Stomach smooth muscle (tissue), 2 donors: ENCODE measurements at regions not wholly inside any gene's neighbourhood (a gene's known extent, or its start where the extent isn't known, plus 50 kb on each side); places are given as distances from the start of the nearest gene placed in this dataset.

Source experiments
- H3K27ac ChIP-seq: one replicate; pipeline ENCODE4 v1.7.0; 2013; ENCODE audit warnings: mild to moderate bottlenecking, low read length, inconsistent platforms
- H3K27me3 ChIP-seq, 2 donors: one replicate each; pipeline ENCODE4 v1.7.0; 2013; ENCODE audit warnings: low read length in 2 of 2; ENCODE audit not compliant: insufficient read depth in 2 of 2, control insufficient read depth in 1 of 2
- H3K36me3 ChIP-seq, 2 donors: one replicate each; pipeline ENCODE4 v1.7.0; 2013; ENCODE audit warnings: low read length in 2 of 2; ENCODE audit not compliant: control insufficient read depth in 2 of 2, insufficient read depth in 2 of 2
- H3K4me1 ChIP-seq: one replicate; pipeline ENCODE4 v1.7.0; 2013; ENCODE audit warnings: low read length; ENCODE audit not compliant: control insufficient read depth, insufficient read depth
- H3K4me3 ChIP-seq, 2 donors: one replicate each; pipeline ENCODE4 v1.7.0; 2013; ENCODE audit warnings: low read length in 2 of 2
- H3K9ac ChIP-seq, 2 donors: one replicate each; pipeline ENCODE4 v1.7.0; 2013; ENCODE audit warnings: low read length in 2 of 2, mild to moderate bottlenecking in 1 of 2
- H3K9me3 ChIP-seq, 2 donors: one replicate each; pipeline ENCODE4 v1.7.0; 2013; ENCODE audit warnings: low read length in 2 of 2; ENCODE audit not compliant: control insufficient read depth in 2 of 2
- donor health status: healthy.
- donor health status: Pancreatic carcinoma.

- Histone ChIP-seq H3K4me3 (no peak overlapping the region), H3K36me3 (no peaks in the 10 kb centered on the region), H3K27ac (no peak overlapping the region)
Measured at GRCh38 chr2:152846697-152847470, 128.5 kb downstream of the ARL6IP6 start.

GRCh38 chr2:152835674-152836073 is 117.3 kb downstream of the ARL6IP6 start:
- Histone ChIP-seq H3K4me3 (no peak overlapping the region), H3K36me3 (no peaks in the 10 kb centered on the region), H3K27ac (no peak overlapping the region), H3K4me1 (no peaks in the 10 kb centered on the region), H3K9me3 (no peaks in the 10 kb centered on the region), H3K27me3 (no peaks in the 10 kb centered on the region), H3K9ac (no peak overlapping the region)

More at GRCh38 chr2:152846697-152847470, 128.5 kb downstream of the ARL6IP6 start:
- H3K9me3 ChIP-seq, result no peaks in the 10 kb centered on the region
- H3K9ac ChIP-seq, result no peak overlapping the region
- H3K4me1 ChIP-seq, result no peaks in the 10 kb centered on the region
- no peaks in the 10 kb centered on the region for H3K27me3 ChIP-seq

GRCh38 chr2:152827944-152828343 is 109.5 kb downstream of the ARL6IP6 start:
- H3K27me3 ChIP-seq, result no peaks in the 10 kb centered on the region
- no peaks in the 10 kb centered on the region for H3K4me1 ChIP-seq
- no peak overlapping the region for H3K4me3 ChIP-seq
- no peaks in the 10 kb centered on the region for H3K36me3 ChIP-seq
- H3K9me3 ChIP-seq, result no peaks in the 10 kb centered on the region
- no peak overlapping the region for H3K27ac ChIP-seq
- H3K9ac ChIP-seq, result no peak overlapping the region

- Histone ChIP-seq H3K4me3 (no peak overlapping the region), H3K27ac (no peak overlapping the region), H3K27me3 (no peaks in the 10 kb centered on the region), H3K36me3 (no peaks in the 10 kb centered on the region), H3K4me1 (no peaks in the 10 kb centered on the region), H3K9me3 (no peaks in the 10 kb centered on the region), H3K9ac (no peak overlapping the region)
Measured at GRCh38 chr2:152826581-152827279, 108.3 kb downstream of the ARL6IP6 start.

- no peaks in the 10 kb centered on the region for H3K4me1 ChIP-seq
Measured at GRCh38 chr2:152825834-152826233, 107.4 kb downstream of the ARL6IP6 start.

GRCh38 chr2:152823905-152824304 is 105.5 kb downstream of the ARL6IP6 start:
- no peaks in the 10 kb centered on the region for H3K9me3 ChIP-seq
- H3K9ac ChIP-seq, result no peak overlapping the region
- no peaks in the 10 kb centered on the region for H3K27me3 ChIP-seq
- H3K36me3 ChIP-seq, result no peaks in the 10 kb centered on the region
- no peak overlapping the region for H3K27ac ChIP-seq
- H3K4me3 ChIP-seq, result no peak overlapping the region
- no peaks in the 10 kb centered on the region for H3K4me1 ChIP-seq

More at GRCh38 chr2:152825834-152826233, 107.4 kb downstream of the ARL6IP6 start:
- Histone ChIP-seq H3K9ac (no peak overlapping the region), H3K9me3 (no peaks in the 10 kb centered on the region), H3K27ac (no peak overlapping the region), H3K27me3 (no peaks in the 10 kb centered on the region), H3K36me3 (no peaks in the 10 kb centered on the region), H3K4me3 (peak overlapping the region in 1 of 2 donors; percentile 5)

- Histone ChIP-seq H3K9me3 (no peaks in the 10 kb centered on the region), H3K27ac (no peak overlapping the region), H3K9ac (no peak overlapping the region), H3K27me3 (no peaks in the 10 kb centered on the region), H3K36me3 (no peaks in the 10 kb centered on the region), H3K4me1 (no peaks in the 10 kb centered on the region), H3K4me3 (no peak overlapping the region)
Measured at GRCh38 chr2:152822676-152823075, 104.3 kb downstream of the ARL6IP6 start.

- Histone ChIP-seq H3K4me1 (no peaks in the 10 kb centered on the region), H3K9ac (no peak overlapping the region), H3K27ac (no peak overlapping the region), H3K27me3 (no peaks in the 10 kb centered on the region), H3K4me3 (no peak overlapping the region), H3K36me3 (no peaks in the 10 kb centered on the region), H3K9me3 (no peaks in the 10 kb centered on the region)
Measured at GRCh38 chr2:152820048-152820447, 101.6 kb downstream of the ARL6IP6 start.

GRCh38 chr2:152815634-152816257 is 97.3 kb downstream of the ARL6IP6 start:
- Histone ChIP-seq H3K27me3 (no peaks in the 10 kb centered on the region), H3K27ac (no peak overlapping the region), H3K36me3 (no peaks in the 10 kb centered on the region), H3K4me3 (no peak overlapping the region), H3K9ac (no peak overlapping the region), H3K9me3 (peaks cover 4 to 5% of the 10 kb centered on the region in 2 donors), H3K4me1 (no peaks in the 10 kb centered on the region)

GRCh38 chr2:152814475-152815030 is 96.1 kb downstream of the ARL6IP6 start:
- Histone ChIP-seq H3K4me3 (no peak overlapping the region), H3K27ac (no peak overlapping the region), H3K27me3 (no peaks in the 10 kb centered on the region), H3K9me3 (peaks cover 4 to 5% of the 10 kb centered on the region in 2 donors), H3K9ac (no peak overlapping the region), H3K36me3 (no peaks in the 10 kb centered on the region), H3K4me1 (no peaks in the 10 kb centered on the region)
